ENCODE measurements at regions not wholly inside any gene's neighbourhood (a gene's known extent, or its start where the extent isn't known, plus 50 kb on each side); places are given as distances from the start of the nearest gene placed in this dataset.

DNA sequence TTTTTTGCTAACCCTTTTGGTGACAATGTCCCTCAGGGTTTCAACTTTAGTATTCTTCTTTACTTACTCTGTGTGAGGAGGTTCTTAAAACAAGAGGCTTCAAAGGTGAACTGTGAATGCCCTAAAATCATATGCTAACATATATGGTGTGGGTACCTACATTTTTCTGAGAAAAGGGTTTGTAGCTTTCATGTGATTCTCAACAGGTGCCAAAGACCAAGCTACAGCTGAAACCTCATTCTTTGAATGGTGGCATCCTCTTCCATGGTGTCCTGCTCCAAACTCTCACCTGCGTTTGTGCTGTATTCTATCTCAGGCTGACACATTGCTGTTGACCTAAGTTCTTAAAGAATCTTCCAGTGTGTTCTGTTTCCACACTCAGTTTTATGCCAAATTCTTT lies 177.3 kb downstream of the PRL start:
- no peak for DNase-seq
- Mint-ChIP-seq H3K4me3 (no peak overlapping the region), H3K9me3 (no peaks in the 10 kb centered on the region), H3K36me3 (no peaks in the 10 kb centered on the region), H3K27me3 (ENCODE audit: low read depth in 2 of 2) (peaks cover 0 to 3% of the 10 kb centered on the region in 2 donors), H3K4me1 (no peaks in the 10 kb centered on the region), H3K27ac (no peak overlapping the region)
- no peak for ATAC-seq
- 88% methylated on average over 1 of the region's 1 CpG for WGBS (ENCODE audit: insufficient coverage)
- Histone ChIP-seq H3K4me3 (ENCODE audit: low read length) (no peak overlapping the region), H3K27ac (ENCODE audit: low read length) (no peak overlapping the region), H3K9me3 (ENCODE audit: control insufficient read depth, insufficient read depth, low read length) (no peaks in the 10 kb centered on the region), H3K27me3 (ENCODE audit: control insufficient read depth, insufficient read depth, low read length) (no peaks in the 10 kb centered on the region), H3K36me3 (ENCODE audit: control insufficient read depth, insufficient read depth, low read length) (no peaks in the 10 kb centered on the region), H3K4me1 (ENCODE audit: control insufficient read depth, insufficient read depth, low read length) (no peaks in the 10 kb centered on the region)
- intact Hi-C loops (cut with micrococcal nuclease): no loop called here
- TF ChIP-seq, protein P1, sequence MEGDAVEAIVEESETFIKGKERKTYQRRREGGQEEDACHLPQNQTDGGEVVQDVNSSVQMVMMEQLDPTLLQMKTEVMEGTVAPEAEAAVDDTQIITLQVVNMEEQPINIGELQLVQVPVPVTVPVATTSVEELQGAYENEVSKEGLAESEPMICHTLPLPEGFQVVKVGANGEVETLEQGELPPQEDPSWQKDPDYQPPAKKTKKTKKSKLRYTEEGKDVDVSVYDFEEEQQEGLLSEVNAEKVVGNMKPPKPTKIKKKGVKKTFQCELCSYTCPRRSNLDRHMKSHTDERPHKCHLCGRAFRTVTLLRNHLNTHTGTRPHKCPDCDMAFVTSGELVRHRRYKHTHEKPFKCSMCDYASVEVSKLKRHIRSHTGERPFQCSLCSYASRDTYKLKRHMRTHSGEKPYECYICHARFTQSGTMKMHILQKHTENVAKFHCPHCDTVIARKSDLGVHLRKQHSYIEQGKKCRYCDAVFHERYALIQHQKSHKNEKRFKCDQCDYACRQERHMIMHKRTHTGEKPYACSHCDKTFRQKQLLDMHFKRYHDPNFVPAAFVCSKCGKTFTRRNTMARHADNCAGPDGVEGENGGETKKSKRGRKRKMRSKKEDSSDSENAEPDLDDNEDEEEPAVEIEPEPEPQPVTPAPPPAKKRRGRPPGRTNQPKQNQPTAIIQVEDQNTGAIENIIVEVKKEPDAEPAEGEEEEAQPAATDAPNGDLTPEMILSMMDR (IDR thresholded peaks at IDR 0.05): no peak

DNA sequence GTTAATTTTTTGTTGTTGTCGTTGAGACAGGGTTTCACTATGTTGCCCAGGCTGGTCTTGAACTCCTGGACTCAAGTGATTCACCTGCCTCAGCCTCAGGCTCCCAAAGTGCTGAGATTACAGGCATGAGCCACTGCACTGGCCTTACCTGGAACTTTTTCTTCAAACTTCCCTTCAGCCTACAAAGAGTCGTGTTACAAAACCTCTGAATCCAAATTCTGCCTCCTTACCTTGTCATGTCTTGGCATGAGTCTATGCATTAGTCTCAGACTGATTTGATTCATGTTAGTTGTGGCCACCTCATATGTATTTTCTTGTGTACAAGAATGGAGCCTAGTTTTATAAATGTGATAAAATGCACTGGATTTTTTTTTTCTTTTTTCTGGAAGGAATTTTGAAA lies 172.1 kb downstream of the PRL start:
- intact Hi-C loops (cut with micrococcal nuclease): no loop called here
- DNase-seq: no peak
- H3K27me3 ChIP-seq (ENCODE audit: control insufficient read depth, insufficient read depth, low read length): no peaks in the 10 kb centered on the region
- no peak overlapping the region for H3K4me3 ChIP-seq (ENCODE audit: low read length)
- H3K36me3 ChIP-seq (ENCODE audit: control insufficient read depth, insufficient read depth, low read length): no peaks in the 10 kb centered on the region
- ATAC-seq: no peak
- H3K9me3 ChIP-seq (ENCODE audit: control insufficient read depth, insufficient read depth, low read length): no peaks in the 10 kb centered on the region
- TF ChIP-seq, protein P1 (IDR thresholded peaks at IDR 0.05): no peak
- Mint-ChIP-seq H3K36me3 (no peaks in the 10 kb centered on the region), H3K4me1 (no peaks in the 10 kb centered on the region), H3K4me3 (no peak overlapping the region), H3K9me3 (peaks cover 0 to 4% of the 10 kb centered on the region in 2 donors), H3K27me3 (ENCODE audit: low read depth in 2 of 2) (no peaks in the 10 kb centered on the region), H3K27ac (no peak overlapping the region)
- no peak overlapping the region for H3K27ac ChIP-seq (ENCODE audit: low read length)
- 86% methylated on average over 2 of the region's 2 CpGs for WGBS (ENCODE audit: insufficient coverage)
- H3K4me1 ChIP-seq (ENCODE audit: control insufficient read depth, insufficient read depth, low read length): no peaks in the 10 kb centered on the region

DNA sequence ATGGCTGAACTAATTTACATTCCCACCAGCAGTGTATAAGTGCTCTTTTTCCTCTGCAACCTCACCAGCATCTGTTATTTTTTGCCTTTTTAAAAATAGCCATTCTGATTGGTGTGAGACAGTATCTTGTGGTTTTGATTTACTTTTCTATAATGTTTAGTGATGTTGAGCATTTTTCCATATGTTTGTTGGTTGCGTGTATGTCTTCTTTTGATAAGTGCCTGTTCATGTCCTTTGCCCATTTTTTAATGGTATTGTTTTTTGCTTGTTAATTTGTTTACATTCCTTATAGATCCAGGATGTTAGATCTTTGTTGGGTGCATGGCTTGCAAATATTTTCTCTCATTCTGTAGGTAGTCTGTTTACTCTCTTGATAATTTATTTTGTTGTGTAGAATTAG lies 169.9 kb downstream of the PRL start:
- Mint-ChIP-seq H3K36me3 (no peaks in the 10 kb centered on the region), H3K4me1 (no peaks in the 10 kb centered on the region), H3K4me3 (no peak overlapping the region), H3K27ac (no peak overlapping the region), H3K9me3 (peaks cover 4 to 7% of the 10 kb centered on the region in 2 donors), H3K27me3 (ENCODE audit: low read depth in 2 of 2) (no peaks in the 10 kb centered on the region)
- Histone ChIP-seq H3K4me1 (ENCODE audit: control insufficient read depth, insufficient read depth, low read length) (no peaks in the 10 kb centered on the region), H3K9me3 (ENCODE audit: control insufficient read depth, insufficient read depth, low read length) (no peaks in the 10 kb centered on the region), H3K27me3 (ENCODE audit: control insufficient read depth, insufficient read depth, low read length) (no peaks in the 10 kb centered on the region), H3K27ac (ENCODE audit: low read length) (no peak overlapping the region), H3K36me3 (ENCODE audit: control insufficient read depth, insufficient read depth, low read length) (no peaks in the 10 kb centered on the region), H3K4me3 (ENCODE audit: low read length) (no peak overlapping the region)
- 86% methylated on average over 1 of the region's 1 CpG for WGBS (ENCODE audit: insufficient coverage)
- ATAC-seq: no peak
- intact Hi-C loops (cut with micrococcal nuclease): no loop called here
- DNase-seq: no peak
- TF ChIP-seq, protein P1 (IDR thresholded peaks at IDR 0.05): no peak

DNA sequence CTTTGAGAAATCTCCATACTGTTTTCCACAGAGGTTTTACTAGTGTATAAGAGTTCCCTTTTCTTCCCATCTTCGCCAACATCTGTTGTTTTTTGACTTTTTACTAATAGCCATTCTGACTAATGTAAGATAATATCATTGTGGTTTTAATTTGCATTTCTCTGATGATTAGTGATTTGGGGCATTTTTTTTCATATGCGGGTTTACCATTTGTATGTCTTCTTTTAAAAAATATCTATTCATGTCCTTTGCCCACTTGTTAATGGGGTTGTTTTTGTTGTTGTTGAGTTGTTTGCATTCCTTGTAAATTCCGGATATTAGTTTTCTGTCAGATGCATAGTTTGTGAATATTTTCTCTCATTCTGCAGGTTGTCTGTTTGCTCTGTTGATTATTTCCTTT lies 167.1 kb downstream of the PRL start:
- 86% methylated on average over 1 of the region's 3 CpGs for WGBS (ENCODE audit: insufficient coverage)
- Mint-ChIP-seq H3K9me3 (peaks cover 7 to 8% of the 10 kb centered on the region in 2 donors), H3K4me1 (no peaks in the 10 kb centered on the region), H3K36me3 (no peaks in the 10 kb centered on the region), H3K27me3 (ENCODE audit: low read depth in 2 of 2) (peaks cover 0 to 4% of the 10 kb centered on the region in 2 donors), H3K4me3 (no peak overlapping the region), H3K27ac (no peak overlapping the region)
- intact Hi-C loops (cut with micrococcal nuclease): no loop called here
- H3K4me1 ChIP-seq (ENCODE audit: control insufficient read depth, insufficient read depth, low read length): no peaks in the 10 kb centered on the region
- DNase-seq (no peak), ATAC-seq (no peak)
- H3K27me3 ChIP-seq (ENCODE audit: control insufficient read depth, insufficient read depth, low read length): no peaks in the 10 kb centered on the region
- no peaks in the 10 kb centered on the region for H3K36me3 ChIP-seq (ENCODE audit: control insufficient read depth, insufficient read depth, low read length)
- TF ChIP-seq, protein P1 (IDR thresholded peaks at IDR 0.05): no peak
- no peak overlapping the region for H3K4me3 ChIP-seq (ENCODE audit: low read length)
- no peak overlapping the region for H3K27ac ChIP-seq (ENCODE audit: low read length)
- no peaks in the 10 kb centered on the region for H3K9me3 ChIP-seq (ENCODE audit: control insufficient read depth, insufficient read depth, low read length)
